ENCODE measurements at regions not wholly inside any gene's neighbourhood (a gene's known extent, or its start where the extent isn't known, plus 50 kb on each side); places are given as distances from the start of the nearest gene placed in this dataset.

- no peaks in the 10 kb centered on the region for H3K27me3 Mint-ChIP-seq (ENCODE audit: low read depth)
- peaks cover 6% of the 10 kb centered on the region for H3K9me3 Mint-ChIP-seq
- H3K4me1 Mint-ChIP-seq, result no peaks in the 10 kb centered on the region
- DNase-seq (ENCODE audit: low read depth, low spot score), result no peak
- TF ChIP-seq, protein P1, sequence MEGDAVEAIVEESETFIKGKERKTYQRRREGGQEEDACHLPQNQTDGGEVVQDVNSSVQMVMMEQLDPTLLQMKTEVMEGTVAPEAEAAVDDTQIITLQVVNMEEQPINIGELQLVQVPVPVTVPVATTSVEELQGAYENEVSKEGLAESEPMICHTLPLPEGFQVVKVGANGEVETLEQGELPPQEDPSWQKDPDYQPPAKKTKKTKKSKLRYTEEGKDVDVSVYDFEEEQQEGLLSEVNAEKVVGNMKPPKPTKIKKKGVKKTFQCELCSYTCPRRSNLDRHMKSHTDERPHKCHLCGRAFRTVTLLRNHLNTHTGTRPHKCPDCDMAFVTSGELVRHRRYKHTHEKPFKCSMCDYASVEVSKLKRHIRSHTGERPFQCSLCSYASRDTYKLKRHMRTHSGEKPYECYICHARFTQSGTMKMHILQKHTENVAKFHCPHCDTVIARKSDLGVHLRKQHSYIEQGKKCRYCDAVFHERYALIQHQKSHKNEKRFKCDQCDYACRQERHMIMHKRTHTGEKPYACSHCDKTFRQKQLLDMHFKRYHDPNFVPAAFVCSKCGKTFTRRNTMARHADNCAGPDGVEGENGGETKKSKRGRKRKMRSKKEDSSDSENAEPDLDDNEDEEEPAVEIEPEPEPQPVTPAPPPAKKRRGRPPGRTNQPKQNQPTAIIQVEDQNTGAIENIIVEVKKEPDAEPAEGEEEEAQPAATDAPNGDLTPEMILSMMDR (conservative IDR thresholded peaks at IDR 0.05), result no peak
- peaks cover 3% of the 10 kb centered on the region for H3K36me3 Mint-ChIP-seq (ENCODE audit: low read depth)
- H3K27ac Mint-ChIP-seq (ENCODE audit: unreplicated experiment), result no peak overlapping the region
- no peak overlapping the region for H3K4me3 Mint-ChIP-seq
These were observed 1187.9 kb downstream of the XPNPEP1 start for GRCh38 chr10:108735380-108735779.

DNA sequence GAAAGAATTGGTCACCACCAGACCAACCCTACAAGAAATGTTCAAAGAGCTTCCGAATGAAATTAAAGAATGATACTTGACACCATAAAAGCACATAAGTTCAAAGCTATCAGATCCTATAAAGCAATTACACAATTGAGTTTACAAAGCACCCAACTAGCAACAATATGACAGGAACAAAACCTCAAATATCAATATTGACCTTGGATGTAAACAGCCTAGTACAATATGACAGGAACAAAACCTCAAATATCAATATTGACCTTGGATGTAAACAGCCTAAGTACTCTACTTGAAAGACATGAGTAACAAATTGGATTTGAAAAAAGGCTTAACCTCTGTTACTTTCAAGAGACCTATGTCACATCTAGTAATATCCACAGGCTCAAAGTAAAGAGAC, 1201.4 kb downstream of the XPNPEP1 start:
- Mint-ChIP-seq H3K9me3 (peaks cover 10% of the 10 kb centered on the region), H3K4me1 (no peaks in the 10 kb centered on the region)

DNA sequence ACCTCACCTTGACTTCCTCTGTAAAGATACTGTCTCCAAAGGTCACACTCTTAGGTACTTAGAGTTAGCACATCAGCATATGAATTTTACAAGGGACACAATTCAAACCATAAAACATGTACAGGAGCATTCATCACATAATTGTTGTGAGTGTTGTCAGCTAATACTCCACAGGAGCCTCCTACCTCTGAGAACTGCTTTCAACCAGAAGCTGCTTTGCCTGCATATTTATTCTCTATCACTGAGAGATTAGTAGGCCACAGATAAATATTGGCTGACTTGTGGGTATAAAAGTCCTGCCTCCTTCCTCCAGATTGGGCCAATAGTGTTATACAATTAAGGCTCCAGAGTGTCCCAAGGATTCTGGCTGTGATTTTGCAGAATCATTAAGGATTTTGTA, 1207.0 kb downstream of the XPNPEP1 start:
- Mint-ChIP-seq H3K4me1 (no peaks in the 10 kb centered on the region), H3K4me3 (no peak overlapping the region), H3K9me3 (peaks cover 10% of the 10 kb centered on the region), H3K27ac (ENCODE audit: unreplicated experiment) (peak overlapping the region; percentile 82), H3K36me3 (ENCODE audit: low read depth) (peaks cover 3% of the 10 kb centered on the region), H3K27me3 (ENCODE audit: low read depth) (no peaks in the 10 kb centered on the region)
- DNase-seq (ENCODE audit: low read depth, low spot score), result no peak
- TF ChIP-seq, protein P1 (conservative IDR thresholded peaks at IDR 0.05), result no peak

More for the DNA sequence above, 1201.4 kb downstream of the XPNPEP1 start:
- no peak overlapping the region for H3K4me3 Mint-ChIP-seq
- H3K36me3 Mint-ChIP-seq (ENCODE audit: low read depth), result peaks cover 3% of the 10 kb centered on the region
- H3K27me3 Mint-ChIP-seq (ENCODE audit: low read depth), result no peaks in the 10 kb centered on the region
- TF ChIP-seq, protein P1 (conservative IDR thresholded peaks at IDR 0.05), result no peak
- H3K27ac Mint-ChIP-seq (ENCODE audit: unreplicated experiment), result no peak overlapping the region
- no peak for DNase-seq (ENCODE audit: low read depth, low spot score)

GRCh38 chr10:108709927-108710722, 1213.2 kb downstream of the XPNPEP1 start:
- no peaks in the 10 kb centered on the region for H3K27me3 Mint-ChIP-seq (ENCODE audit: low read depth)
- peaks cover 6% of the 10 kb centered on the region for H3K9me3 Mint-ChIP-seq
- H3K4me3 Mint-ChIP-seq, result no peak overlapping the region
- no peak overlapping the region for H3K27ac Mint-ChIP-seq (ENCODE audit: unreplicated experiment)
- H3K4me1 Mint-ChIP-seq, result peaks cover 9% of the 10 kb centered on the region
- TF ChIP-seq, protein P1 (conservative IDR thresholded peaks at IDR 0.05), result no peak
- no peaks in the 10 kb centered on the region for H3K36me3 Mint-ChIP-seq (ENCODE audit: low read depth)
- DNase-seq (ENCODE audit: low read depth, low spot score), result no peak

GRCh38 chr10:108708363-108708762, 1214.9 kb downstream of the XPNPEP1 start:
- no peaks in the 10 kb centered on the region for H3K27me3 Mint-ChIP-seq (ENCODE audit: low read depth)
- TF ChIP-seq, protein P1 (conservative IDR thresholded peaks at IDR 0.05), result no peak
- no peaks in the 10 kb centered on the region for H3K36me3 Mint-ChIP-seq (ENCODE audit: low read depth)
- no peak overlapping the region for H3K27ac Mint-ChIP-seq (ENCODE audit: unreplicated experiment)
- peaks cover 9% of the 10 kb centered on the region for H3K4me1 Mint-ChIP-seq
- peak; percentile 1 for DNase-seq (ENCODE audit: low read depth, low spot score)
- no peak overlapping the region for H3K4me3 Mint-ChIP-seq
- peaks cover 4% of the 10 kb centered on the region for H3K9me3 Mint-ChIP-seq

Measured in neural crest cell (in vitro differentiated cells).